Endometrium (tissue), 2 donors: ENCODE measurements at regions not wholly inside any gene's neighbourhood (a gene's known extent, or its start where the extent isn't known, plus 50 kb on each side); places are given as distances from the start of the nearest gene placed in this dataset.

Source experiments
- FAIRE-seq: peaks from 2 replicates; lab custom pipeline; 2012; peaks lifted over from hg19 to GRCh38; lab: Jason Lieb, UNC
- donor health status: control.
- donor health status: control.

DNA sequence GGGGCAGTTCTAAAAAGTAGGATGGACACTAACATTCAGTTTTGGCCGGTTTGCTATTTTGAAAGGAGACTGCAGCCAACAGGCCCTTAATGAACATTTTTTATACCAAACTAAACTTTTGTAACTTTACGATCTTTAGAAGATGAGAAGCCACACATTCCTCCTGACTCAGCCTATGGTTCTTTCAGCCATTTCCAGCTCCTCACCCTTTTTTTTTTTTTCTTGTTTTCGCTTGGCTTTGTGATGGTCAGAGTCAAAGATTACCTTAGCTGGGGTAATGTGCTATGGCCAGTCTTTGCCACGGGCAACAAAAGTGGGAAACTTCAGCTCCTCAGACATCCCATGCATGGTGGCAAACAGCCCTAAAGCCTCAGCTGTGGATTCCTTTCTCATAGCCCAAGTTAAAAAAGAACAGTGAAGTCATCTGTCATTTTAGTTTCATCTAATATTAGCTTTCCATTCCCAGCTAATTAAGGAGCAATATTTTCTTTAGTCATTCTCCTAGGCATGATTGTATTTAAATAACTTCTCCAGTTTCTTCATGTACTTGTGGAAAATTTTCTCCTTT lies 368.7 kb downstream of the MFSD1 start:
- no peak for FAIRE-seq

DNA sequence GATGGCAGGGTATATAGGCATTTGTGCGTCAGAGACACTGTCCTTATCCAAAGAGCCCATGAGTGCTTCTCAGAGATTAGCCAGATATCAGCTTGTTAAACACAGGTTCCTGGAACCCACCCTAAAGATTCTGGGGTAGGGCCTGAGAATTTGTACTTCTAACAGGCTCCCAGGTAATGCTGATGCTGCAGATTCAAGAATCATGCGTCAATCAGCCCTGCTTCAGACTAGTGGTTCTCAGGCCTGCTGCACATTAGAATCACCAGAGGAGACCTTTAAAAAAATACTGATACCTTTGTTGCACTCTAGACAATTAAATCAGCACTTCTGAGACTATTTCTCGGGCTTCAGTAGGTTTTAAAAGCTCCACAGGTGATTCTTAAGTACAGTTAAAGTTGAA lies 369.5 kb downstream of the MFSD1 start:
- no peak for FAIRE-seq

DNA sequence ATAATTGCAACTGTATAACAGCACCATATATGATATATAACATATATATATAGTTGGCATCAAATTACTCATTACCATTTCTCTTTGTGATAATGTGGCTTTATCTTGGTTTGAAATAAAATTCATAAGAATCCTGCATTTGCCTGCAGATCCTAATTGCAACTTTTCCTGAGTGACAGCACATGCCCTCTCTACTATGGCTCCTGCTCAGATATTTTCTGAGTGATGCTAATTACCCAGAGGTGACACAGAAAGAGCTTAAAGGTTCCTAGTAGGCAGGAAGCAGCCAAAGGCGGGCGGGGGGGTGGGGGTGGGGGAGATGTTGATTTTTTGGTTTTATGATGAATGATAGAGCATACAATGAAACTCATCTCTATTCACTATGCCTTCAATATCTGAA lies 370.6 kb downstream of the MFSD1 start:
- FAIRE-seq = no peak

DNA sequence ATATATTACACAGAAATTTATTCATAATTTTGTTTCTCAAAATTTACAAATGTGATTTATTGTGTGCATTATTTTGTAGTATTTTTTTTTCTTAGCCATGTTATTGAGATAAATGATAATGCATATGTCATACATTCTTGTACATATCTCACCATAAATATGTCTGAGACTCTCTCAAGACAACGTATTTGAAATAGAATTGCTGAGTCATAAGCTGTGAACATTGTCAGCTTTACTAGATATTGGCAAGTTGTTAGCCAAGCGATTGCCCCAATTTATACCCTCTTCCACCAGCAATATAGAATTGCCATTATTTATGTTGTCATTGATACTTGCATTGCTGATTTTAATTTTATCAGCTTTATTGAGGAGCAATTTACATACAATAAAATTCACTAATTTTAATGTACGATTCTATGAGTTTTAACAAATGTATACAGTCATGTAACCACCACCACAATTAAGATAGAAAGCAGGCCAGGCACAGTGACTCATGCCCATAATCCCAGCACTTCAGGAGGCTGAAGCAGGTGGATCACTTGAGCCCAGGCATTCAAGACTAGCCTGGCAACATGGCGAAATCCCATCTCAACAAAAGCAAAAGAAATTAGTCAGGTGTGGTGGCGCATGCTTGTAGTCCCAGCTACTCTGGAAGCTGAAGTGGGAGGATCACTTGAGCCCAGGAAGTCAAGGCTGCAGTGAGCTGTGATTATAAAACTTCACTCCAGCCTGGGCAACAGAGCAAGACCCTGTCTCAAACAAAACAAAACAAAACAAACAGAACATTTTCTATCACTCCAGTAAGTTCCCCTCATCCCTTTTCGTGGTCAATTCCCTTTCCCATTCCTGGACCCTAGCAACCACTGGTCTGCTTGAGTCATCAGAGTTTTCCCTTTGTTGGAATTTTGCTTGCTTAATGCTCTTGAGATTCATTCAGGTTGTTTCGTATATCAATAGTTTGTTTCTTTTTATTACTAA lies 373.1 kb downstream of the MFSD1 start:
- FAIRE-seq = no peak

DNA sequence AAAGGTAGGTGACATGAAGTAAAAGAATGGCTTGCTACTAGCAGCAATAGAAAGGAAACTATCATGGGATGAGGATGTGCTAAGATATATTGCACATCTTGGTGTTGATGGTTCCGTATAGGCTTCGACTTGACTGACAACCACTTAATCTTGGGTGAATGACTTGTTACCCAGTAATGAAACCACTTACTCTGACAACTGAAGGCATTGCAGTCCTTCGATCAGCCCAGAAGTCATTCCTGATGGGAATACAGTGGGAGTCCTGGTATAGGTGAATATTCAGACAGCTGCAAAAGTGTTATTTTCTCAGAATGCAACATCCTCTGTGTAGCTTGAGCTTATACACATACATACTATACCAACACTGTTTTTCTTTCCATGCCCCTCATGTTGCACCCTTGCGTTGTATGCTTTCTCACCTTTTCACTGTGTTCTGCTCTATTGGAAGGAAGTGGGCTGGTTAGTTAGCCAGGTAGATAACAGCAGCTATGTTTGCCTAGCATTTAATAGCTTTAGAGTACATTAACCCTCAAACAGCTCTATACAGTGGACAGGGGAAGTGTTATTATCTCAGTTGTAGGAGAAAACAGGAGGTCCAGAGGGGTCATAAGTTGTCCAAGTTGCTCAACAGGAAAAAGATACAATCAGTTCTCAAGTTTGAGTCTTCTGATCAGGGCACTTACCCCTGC lies 376.5 kb downstream of the MFSD1 start:
- no peak for FAIRE-seq

DNA sequence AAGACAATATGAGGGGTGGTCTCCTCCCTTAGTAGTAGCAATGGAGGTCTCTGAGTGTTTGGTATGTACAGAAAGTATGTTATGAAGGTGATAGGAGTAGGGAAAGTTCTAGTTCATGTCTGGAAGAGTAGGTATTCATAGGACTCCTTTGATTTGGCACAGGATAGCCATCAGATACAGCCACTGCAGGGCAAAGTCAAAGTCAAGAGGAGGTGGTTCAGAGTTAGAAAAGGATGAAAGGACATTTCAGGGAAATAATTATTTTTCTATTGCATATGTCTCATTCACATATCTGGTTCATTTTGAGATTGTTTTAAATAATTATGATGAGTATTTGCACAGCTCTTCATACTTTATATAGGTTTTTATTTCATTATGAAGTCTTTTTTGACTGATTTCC lies 381.1 kb downstream of the MFSD1 start:
- FAIRE-seq = no peak

DNA sequence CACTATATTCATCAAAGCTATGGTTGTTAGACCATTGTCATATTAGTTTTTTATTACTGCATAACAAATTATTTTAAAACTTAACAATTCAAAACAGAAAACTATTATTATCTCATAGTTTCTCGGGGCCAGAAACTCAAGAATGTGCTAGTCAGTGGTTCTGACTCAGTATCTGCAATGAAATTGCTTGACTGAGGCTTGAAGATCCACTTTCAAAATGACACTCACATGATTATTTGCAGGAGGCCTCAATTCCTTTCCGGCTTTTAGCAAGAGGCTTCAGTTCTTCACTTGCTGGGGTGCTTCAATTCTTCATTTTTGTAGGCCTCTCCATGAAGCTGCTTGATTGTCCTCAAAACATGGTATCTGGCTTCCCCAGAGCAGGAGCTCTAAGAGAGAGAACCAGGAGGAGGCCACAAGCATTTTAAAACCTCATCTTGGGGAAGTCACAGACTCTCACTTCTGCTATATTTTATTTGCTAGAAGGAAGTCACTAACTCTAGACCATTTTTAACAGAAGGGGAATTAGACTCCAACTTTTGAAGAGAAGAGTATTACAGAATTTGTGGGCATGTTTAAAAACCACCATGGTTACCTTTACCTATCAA lies 383.7 kb downstream of the MFSD1 start:
- no peak for FAIRE-seq

DNA sequence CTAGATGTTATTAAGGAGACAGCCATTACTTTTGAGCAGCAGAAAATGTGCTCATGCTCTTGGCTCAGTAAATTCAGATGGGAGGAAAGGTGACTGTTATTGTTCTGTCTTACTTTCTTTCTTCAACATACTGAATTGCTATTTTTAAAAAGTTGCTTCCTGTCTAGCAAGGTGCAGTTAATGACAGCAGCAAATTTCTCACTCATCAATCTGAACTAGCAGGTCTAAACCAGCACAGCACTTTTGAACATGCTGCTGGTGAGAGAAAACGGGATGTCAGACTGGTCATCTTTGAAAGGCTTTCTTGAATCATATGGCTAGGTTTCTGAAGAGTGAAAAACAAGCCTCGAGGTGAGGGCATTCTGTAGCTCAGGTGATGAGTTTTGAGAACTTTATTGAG lies 384.7 kb downstream of the MFSD1 start:
- FAIRE-seq = no peak

DNA sequence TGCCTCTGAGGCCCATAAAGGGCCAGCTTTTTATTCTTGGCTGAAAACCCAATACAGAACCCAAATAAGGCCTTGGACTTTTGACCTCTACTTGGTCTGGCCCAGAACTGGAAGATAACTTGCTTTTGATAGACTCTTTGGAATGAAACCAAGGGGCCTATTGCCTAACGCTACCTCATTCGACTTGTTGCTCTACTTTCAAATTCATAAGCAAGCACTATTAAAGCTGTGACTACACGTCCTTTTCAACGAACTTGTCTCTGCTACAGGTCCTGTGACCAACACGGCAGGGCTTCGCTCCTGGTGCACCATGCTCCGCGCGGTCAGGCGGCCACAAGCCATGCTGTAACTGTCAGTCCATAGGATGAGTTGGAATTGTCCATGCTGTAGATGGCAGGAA lies 385.4 kb downstream of the MFSD1 start:
- no peak for FAIRE-seq

DNA sequence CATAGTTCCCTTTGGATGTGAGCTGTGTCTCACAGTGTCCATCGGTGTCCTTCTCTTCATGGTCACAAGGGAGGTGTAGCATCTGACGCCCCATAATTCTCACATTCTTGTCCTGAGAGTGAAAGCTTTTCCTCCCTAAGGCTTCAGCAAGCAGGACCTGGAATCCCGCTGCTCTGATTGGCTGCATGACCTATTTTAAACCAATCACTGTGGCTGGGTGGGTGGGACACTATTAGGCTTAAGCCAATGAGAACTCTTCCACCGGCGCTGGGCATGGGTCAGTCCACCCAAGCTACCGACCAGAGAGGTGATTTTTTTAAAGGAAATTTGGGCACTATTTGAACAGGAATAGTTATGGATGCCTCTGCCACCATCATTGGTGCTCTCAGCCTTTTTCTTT lies 385.9 kb downstream of the MFSD1 start:
- FAIRE-seq = no peak

DNA sequence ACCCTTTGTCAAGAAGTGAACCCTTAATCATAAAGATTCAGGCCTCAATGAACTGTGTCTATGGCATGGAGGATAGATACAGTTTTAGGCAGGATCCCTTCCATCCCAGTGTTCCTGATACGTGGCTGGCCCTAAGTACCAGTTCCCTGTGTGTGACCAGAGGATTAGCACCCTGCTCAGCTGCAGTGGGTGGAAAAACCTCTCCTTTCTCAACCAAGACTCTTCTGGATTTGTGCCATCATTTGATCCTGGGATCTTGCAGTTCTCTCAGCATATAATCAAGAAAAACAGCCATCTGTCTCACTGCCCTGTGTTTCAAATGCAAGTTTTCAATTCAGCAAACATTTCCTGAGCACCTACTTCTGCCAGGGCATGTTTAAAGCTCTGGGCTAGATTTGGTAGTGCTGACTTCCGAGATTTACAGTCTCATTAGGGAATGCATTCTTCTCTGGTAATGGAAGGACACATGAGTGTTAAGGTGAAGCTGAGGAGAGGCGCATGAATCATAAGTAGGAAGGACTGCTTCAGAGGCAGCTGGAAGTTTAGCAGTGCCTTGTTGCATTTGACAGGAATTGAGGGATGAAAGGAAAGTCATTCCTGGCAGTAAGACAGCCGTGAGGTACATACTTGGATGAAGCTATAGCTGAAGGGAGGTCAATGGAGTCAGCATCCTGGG lies 388.3 kb downstream of the MFSD1 start:
- no peak for FAIRE-seq

DNA sequence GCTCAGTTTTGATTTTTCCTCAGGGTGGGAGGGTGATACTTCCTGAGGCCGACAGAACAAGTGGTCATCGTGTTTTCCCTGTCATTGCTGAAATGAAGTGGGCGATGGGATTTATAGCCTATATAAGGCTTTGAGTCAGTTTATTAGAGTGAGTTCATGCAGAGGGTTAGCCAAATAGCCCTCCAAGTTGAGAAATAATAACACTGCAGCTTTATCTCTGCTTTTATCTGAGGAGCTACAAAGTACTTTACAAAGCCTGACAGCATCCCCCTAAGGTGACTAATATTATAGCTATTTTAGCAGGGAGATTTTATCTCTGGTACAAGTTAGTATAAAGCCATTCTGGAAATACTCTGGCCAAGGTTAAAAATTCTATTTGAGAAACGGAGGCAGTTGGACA lies 389.6 kb downstream of the MFSD1 start:
- no peak for FAIRE-seq

DNA sequence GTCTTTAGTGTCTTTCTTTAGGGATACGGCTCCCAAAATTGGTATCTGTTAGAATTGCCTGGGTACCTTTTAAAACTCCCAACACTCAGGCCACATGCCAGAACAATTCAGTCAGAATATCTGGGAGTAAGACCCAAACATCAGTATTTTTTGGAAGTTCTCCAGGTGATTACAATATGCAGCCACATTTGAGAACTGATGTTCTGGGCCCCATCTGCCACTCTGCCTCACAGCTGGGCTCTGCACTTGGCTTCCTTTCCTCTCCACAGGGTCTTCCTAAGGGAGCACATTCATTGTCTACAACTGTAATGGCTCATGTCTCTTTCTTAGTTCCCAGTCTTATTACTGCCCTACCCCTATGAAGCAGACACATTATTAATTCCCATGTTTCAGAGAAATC lies 394.5 kb downstream of the MFSD1 start:
- FAIRE-seq = no peak

DNA sequence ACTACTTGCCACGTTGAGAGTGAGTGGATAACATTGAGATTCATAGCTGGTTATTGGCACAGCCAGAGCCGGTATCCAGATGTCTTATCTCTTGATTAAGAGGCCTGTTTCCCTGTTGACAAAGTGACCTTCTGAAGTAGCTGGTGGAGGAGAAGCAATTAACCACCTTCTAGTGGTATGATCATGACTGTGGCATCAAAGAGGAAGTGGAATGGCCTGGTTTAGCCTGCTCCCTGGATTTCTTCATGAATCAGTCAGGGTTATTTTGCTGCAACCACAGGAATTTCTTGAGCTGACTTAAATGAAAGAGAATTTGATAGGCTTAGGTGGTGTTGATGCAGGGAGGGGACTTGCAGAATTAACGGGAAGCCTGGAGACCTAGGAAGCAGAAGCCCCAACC lies 398.3 kb downstream of the MFSD1 start:
- FAIRE-seq = no peak

DNA sequence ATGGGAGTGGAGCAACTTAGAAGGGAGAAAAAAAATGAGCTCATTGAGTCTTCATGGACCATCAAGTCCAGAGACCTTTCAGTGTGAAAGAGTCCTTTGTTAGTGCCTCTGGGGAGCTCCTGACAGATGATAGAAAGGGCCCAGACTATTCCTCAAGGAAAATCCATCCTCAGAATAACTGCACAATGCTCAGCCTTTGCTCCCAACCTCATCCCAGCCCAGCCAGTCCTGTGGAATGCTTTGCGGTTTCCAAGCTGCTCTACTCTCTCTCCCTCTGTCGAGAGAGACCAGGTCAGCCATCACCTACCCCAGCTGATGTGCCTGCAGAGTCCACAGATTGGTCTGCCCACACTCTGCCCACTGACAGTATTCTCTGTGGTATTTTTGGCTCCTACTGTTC lies 406.2 kb downstream of the MFSD1 start:
- FAIRE-seq = no peak

DNA sequence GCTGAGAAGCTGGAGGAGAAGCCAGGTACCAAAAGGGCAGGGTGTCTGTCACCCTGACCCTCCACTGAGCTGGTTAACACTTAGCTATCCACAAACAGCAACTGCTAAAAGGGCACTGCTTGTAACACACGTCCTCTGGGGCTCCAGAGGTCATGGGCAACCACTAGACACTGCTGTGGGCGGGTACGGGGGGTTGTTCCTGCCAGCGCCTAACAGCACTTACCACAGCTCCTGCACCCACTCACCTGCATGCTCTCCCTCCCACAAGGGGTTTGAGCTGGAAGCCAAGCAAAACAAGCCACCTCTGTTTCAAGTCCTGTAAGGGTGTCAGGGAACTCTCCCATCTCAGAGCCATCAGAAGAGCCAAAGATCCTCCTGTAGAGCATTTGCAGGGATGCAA lies 407.6 kb downstream of the MFSD1 start:
- no peak for FAIRE-seq

DNA sequence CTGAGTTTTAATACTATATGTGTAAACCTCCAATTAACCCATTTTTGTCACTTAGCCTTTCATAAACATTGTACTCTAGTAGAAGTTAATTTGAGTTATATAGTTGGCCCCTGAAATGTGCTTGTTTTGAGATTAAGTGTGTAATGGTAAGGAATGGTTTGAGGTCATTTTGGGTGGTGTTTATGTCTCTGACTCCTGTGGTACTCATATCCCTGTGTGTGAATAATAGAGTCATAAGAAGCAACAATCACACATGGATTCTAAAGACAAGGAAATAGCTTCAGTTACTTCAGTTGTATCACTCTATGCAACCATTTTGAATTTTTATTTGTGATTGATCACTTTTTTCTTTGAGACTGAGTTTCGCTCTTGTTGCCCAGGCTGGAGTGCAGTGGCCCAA lies 408.5 kb downstream of the MFSD1 start:
- no peak for FAIRE-seq

DNA sequence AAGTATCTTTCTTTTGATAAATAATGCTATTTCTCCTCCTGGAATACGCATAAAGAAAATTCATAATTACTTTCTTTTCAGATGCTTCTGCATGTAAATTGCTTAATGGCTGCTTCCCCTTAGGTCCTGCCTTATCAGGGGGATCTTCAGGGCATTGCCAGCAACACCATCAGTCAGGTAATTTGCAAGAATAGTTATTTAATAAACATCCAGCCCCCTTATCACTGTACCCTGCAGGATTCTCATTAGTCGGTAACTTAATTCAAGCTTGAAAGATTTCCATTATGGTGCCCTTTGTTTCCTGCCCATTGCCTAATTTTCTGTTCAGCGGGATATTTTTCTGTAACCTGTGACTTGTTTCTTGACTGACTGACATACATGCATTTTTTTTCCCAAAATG lies 414.5 kb downstream of the MFSD1 start:
- no peak for FAIRE-seq

DNA sequence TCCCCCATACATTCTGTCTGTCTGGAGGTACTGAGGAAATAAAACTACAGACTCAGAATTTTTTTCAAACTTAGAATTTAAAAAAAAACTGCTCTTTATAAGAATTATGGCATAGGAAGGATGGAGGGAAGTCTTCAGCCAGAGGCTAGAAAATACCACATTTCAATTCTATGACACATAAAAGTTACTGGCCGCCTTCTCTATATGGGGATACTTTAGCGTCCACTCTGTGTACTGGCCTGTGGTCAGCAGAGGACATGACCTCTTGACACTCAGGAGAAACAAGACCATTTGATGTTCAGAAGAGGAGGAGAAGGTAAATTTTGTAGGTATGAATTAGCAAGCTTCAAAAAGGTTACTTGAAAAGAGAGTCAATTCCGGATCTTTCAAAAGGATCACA lies 417.4 kb downstream of the MFSD1 start:
- FAIRE-seq = no peak

DNA sequence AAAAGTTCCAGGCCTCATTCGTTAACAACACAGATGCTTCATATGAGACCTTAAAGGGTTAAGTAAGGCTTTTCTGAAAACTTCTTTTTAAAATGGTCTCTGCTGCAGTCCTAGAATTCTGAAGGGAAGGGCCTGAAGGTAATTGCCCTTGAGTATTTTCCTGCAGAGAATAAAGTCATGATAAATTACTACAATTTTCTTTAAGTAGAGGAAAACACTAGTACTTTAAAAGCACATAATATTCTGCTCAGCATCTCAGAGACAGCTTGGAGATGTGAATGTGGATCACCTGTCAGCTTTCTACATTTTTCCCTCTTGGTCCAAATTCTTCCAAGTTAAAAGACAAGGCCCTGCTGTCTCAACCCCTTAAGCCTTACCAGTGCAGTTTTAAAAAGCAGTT lies 419.5 kb downstream of the MFSD1 start:
- FAIRE-seq = no peak

DNA sequence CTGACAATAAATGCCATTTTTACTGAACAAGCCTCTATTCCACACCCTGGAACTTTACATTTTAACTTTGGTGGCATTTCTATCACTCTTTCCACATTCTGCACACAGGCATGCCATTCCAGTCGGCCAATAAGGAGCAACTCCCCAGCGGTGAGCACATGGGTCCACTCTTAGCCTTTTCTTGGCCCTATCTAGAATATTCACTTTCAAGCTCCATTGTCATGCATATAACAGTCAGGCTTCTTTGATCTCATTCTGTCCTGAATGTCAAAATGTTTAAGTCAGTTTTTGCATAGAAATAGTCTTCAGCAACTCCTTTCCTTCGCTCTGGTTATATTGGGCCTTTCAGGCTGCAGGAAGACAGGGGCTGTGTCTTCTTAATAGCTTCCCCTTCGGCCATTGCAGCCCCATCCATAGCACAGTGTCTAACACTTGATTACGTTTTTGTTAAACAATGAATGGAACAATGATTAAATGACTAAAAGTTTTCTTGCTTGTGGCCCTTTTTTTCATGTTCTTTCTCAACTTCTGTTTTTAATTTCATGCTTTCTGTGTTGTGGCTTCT lies 427.3 kb downstream of the MFSD1 start:
- FAIRE-seq = no peak

DNA sequence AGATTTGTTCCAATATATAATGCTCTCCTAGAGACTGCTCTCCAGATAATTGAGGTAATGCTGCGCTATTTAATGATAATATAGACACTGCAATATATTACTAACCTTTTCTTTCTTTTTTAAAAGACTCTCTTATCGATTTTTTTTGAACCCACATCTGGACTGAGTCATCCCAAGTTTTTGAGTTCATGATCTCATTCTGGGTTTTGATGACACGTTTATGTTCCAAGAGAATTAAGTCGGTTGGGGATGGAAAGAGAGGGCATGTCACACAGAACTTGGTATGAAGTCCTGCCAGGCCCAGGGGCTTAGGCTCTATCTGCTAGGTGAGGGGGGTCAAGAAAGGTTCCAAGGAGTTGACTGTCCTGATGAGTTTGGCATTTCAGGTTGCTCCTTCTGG lies 431.1 kb downstream of the MFSD1 start:
- FAIRE-seq = no peak
